SK-N-SH (cell line): ENCODE measurements at regions not wholly inside any gene's neighbourhood (a gene's known extent, or its start where the extent isn't known, plus 50 kb on each side); places are given as distances from the start of the nearest gene placed in this dataset.

Experiments used
- CTCF ChIA-PET: fragments of 300-600, 350-600 bp; formaldehyde crosslinking; extraction: SDS; loops from one replicate; lab custom pipeline; 2021; lab: Yijun Ruan, JAX
- POLR2A ChIA-PET: fragments of 350-600 bp; sonication (Branson Sonifier 250); formaldehyde crosslinking; extraction: SDS; loops from one replicate; lab custom pipeline; 2020; ENCODE audit warnings: antibody characterized with exemption, inconsistent platforms; lab: Yijun Ruan, JAX
- DNase-seq: peaks from one replicate; pipeline ENCODE4 v3.0.0; 2012
- H2AFZ ChIP-seq: fragments of 200-600 bp; sonication (generic); 2 replicates; pipeline ENCODE4 v1.8.1; 2016; ENCODE audit warnings: antibody characterized with exemption, mild to moderate bottlenecking, low read depth
- H3F3A ChIP-seq: fragments of 200-600 bp; sonication (generic); replicated peaks from 2 replicates; pipeline ENCODE3; 2016; ENCODE audit warnings: antibody characterized with exemption, mild to moderate bottlenecking; ENCODE audit not compliant: insufficient read depth
- H3K27ac ChIP-seq, 2 experiments: fragments of 200-500 bp in 1 of 2; fragments of 200-600 bp in 1 of 2; sonication (Bioruptor generic) in 1 of 2; sonication (generic), shearing (Covaris generic) in 1 of 2; 2 replicates each; pipeline versions ENCODE4 v1.5.1 to v1.6.1; 2014 to 2016; ENCODE audit warnings: low read depth in 2 of 2, inconsistent platforms in 1 of 2, low read length in 1 of 2, mild to moderate bottlenecking in 1 of 2, mixed read lengths in 1 of 2
- H3K27me3 ChIP-seq: fragments of 200-600 bp; sonication (generic), shearing (Covaris generic); 2 replicates; pipeline ENCODE4 v1.6.1; 2016; ENCODE audit warnings: mixed run types; ENCODE audit not compliant: insufficient read depth
- H3K36me3 ChIP-seq, 2 experiments: fragments of 200-500 bp in 1 of 2; fragments of 200-600 bp in 1 of 2; sonication (Bioruptor generic) in 1 of 2; sonication (generic) in 1 of 2; replicated peaks in 1 of 2; 2 replicates each; pipeline versions ENCODE3 to v1.5.1; 2014 to 2016; ENCODE audit warnings: low read length in 1 of 2, mild to moderate bottlenecking in 1 of 2; ENCODE audit not compliant: insufficient read depth in 2 of 2, control insufficient read depth in 1 of 2
- H3K4me1 ChIP-seq, 2 experiments: fragments of 200-500 bp in 1 of 2; fragments of 200-600 bp in 1 of 2; sonication (Bioruptor generic) in 1 of 2; sonication (generic), shearing (Covaris generic) in 1 of 2; 2 replicates each; pipeline versions ENCODE4 v1.5.1 to v1.6.1; 2014 to 2016; ENCODE audit warnings: low read depth in 1 of 2, low read length in 1 of 2, mixed run types in 1 of 2; ENCODE audit not compliant: insufficient read depth in 2 of 2, control insufficient read depth in 1 of 2
- H3K4me2 ChIP-seq: fragments of 200-600 bp; sonication (generic), shearing (Covaris generic); 2 replicates; pipeline ENCODE4 v1.6.1; 2017; ENCODE audit warnings: mixed run types
- H3K4me3 ChIP-seq, 2 experiments: fragments of 200-500 bp in 1 of 2; fragments of 200-600 bp in 1 of 2; sonication (Bioruptor generic) in 1 of 2; sonication (generic), shearing (Covaris generic) in 1 of 2; 2 replicates each; pipeline versions ENCODE4 v1.5.1 to v1.8.1; 2014 to 2016; ENCODE audit warnings: low read depth in 2 of 2, inconsistent platforms in 1 of 2, low read length in 1 of 2, mild to moderate bottlenecking in 1 of 2, mixed read lengths in 1 of 2, moderate library complexity in 1 of 2
- H3K79me2 ChIP-seq: fragments of 200-600 bp; sonication (generic); 2 replicates; pipeline ENCODE4 v1.8.1; 2017; ENCODE audit warnings: mild to moderate bottlenecking; ENCODE audit not compliant: insufficient read depth
- H3K9ac ChIP-seq: fragments of 200-600 bp; sonication (generic); 2 replicates; pipeline ENCODE4 v1.6.1; 2017; ENCODE audit warnings: mixed run types
- H3K9me2 ChIP-seq: fragments of 200-600 bp; sonication (generic); 2 replicates; pipeline ENCODE4 v1.6.1; 2017; ENCODE audit warnings: mixed run types
- H3K9me3 ChIP-seq: fragments of 200-600 bp; sonication (generic); 2 replicates; pipeline ENCODE4 v1.6.1; 2017; ENCODE audit warnings: mixed run types, mild to moderate bottlenecking, moderate library complexity
- H4K20me1 ChIP-seq: fragments of 200-600 bp; sonication (generic); 2 replicates; pipeline ENCODE4 v1.6.1; 2017; ENCODE audit warnings: mild to moderate bottlenecking, mixed run types; ENCODE audit not compliant: insufficient read depth
- CHD2 ChIP-seq: fragments of 150-350 bp; IDR thresholded peaks from 2 replicates; pipeline ENCODE4 v1.6.1; 2018; ENCODE audit warnings: low read length; ENCODE audit not compliant: partially characterized antibody
- ELF1 ChIP-seq: IDR thresholded peaks from 2 replicates; pipeline ENCODE4 v1.4.0; 2012
- EP300 ChIP-seq, 2 experiments: IDR thresholded peaks; 2 replicates each; pipeline versions ENCODE4 v1.4.0 to v1.6.1; 2012; ENCODE audit warnings: borderline replicate concordance in 1 of 2, low read depth in 1 of 2, low read length in 1 of 2
- FOXJ3 ChIP-seq: sonication (generic); formaldehyde crosslinking; IDR thresholded peaks from 2 replicates; pipeline ENCODE4 v1.5.1; 2020; ENCODE audit warnings: mild to moderate bottlenecking, missing genetic modification reagents
- FOXM1 ChIP-seq: IDR thresholded peaks from 2 replicates; pipeline ENCODE4 v1.4.0; 2012; ENCODE audit warnings: low read depth, mild to moderate bottlenecking
- GATA2 ChIP-seq: sonication (generic); formaldehyde crosslinking; IDR thresholded peaks from 2 replicates; pipeline ENCODE4 v1.5.0; 2020; ENCODE audit warnings: mild to moderate bottlenecking, missing genetic modification reagents
- MEF2A ChIP-seq: IDR thresholded peaks from 2 replicates; pipeline ENCODE4 v1.4.0; 2012; ENCODE audit warnings: low read depth, borderline replicate concordance
- MXI1 ChIP-seq: IDR thresholded peaks from 2 replicates; pipeline ENCODE4 v1.6.1; 2012; ENCODE audit warnings: mild to moderate bottlenecking, low read depth, low read length, improper control_type of control experiment
- NFIC ChIP-seq: IDR thresholded peaks from 2 replicates; pipeline ENCODE4 v1.4.0; 2012; ENCODE audit warnings: borderline replicate concordance
- PBX3 ChIP-seq: IDR thresholded peaks from 2 replicates; pipeline ENCODE4; 2012
- RAD21 ChIP-seq: IDR thresholded peaks from 2 replicates; pipeline ENCODE4 v1.6.1; 2012; ENCODE audit warnings: mild to moderate bottlenecking, low read length
- RCOR1 ChIP-seq: fragments of 150-350 bp; IDR thresholded peaks from 2 replicates; pipeline ENCODE4 v1.6.1; 2017; ENCODE audit warnings: antibody characterized with exemption, low read length
- RFX5 ChIP-seq: IDR thresholded peaks from 2 replicates; pipeline ENCODE4 v1.6.1; 2012; ENCODE audit warnings: mild to moderate bottlenecking, improper control_type of control experiment, low read length
- SMC3 ChIP-seq: IDR thresholded peaks from 2 replicates; pipeline ENCODE4 v1.6.1; 2012; ENCODE audit warnings: low read depth, low read length, improper control_type of control experiment
- TCF12 ChIP-seq: IDR thresholded peaks from 2 replicates; pipeline ENCODE4 v1.4.0; 2012
- YY1 ChIP-seq: IDR thresholded peaks from 2 replicates; pipeline ENCODE4 v1.4.0; 2012; ENCODE audit warnings: low read depth, mild to moderate bottlenecking
- WGBS: methylation state at CpG from one replicate; pipeline ENCODE4 v1.1.6; 2017; ENCODE audit warnings: low lambda C conversion rate; 5-methylcytosine and 5-hydroxymethylcytosine counted together
- TF ChIP-seq, protein P1 (sequence below): fragments of 150-350 bp; IDR thresholded peaks from 2 replicates; pipeline ENCODE4 v1.6.1; 2017; ENCODE audit warnings: antibody characterized with exemption, low read length, low read depth, borderline replicate concordance
- TF ChIP-seq, protein P2 (sequence below): IDR thresholded peaks from 2 replicates; pipeline ENCODE4 v1.4.0; 2012; ENCODE audit warnings: low read depth

- no peak overlapping the region for H3K4me3 ChIP-seq
- H3K9me3 ChIP-seq, result no peaks in the 10 kb centered on the region
- H3K4me1 ChIP-seq, result peaks cover 0 to 23% of the 10 kb centered on the region in 2 experiments; a peak in 2 of 4 replicates
- no peak overlapping the region for H3K4me2 ChIP-seq
- peak; percentile 79 for DNase-seq
- POLR2A ChIA-PET, result no interaction called here
- H3K9ac ChIP-seq, result no peak overlapping the region
- H3K36me3 ChIP-seq, result no peaks in the 10 kb centered on the region
- peak overlapping the region in 1 of 2 experiments; percentile 89; a peak in 2 of 4 replicates for H3K27ac ChIP-seq
- no peaks in the 10 kb centered on the region for H4K20me1 ChIP-seq
- no peak overlapping the region for H2AFZ ChIP-seq
- TF ChIP-seq GATA2 (CRISPR knock-in tag) (peak; percentile 69), SMC3 (peak; percentile 32; the same call in 1 of the 2 replicates), RFX5 (no peak), FOXJ3 (CRISPR knock-in tag) (peak; percentile 86), TCF12 (peak; percentile 49), MXI1 (peak; percentile 91), NFIC (no peak), MEF2A (no peak), PBX3 (no peak), ELF1 (no peak), CHD2 (peak; percentile 76), FOXM1 (no peak), EP300 (IDR thresholded peaks at IDR 0.05; ENCODE audit: borderline replicate concordance in 1 of 2, low read depth in 1 of 2, low read length in 1 of 2) (peak in 1 of 2 experiments; percentile 68; a peak in 1 of 4 replicates), RAD21 (peak; percentile 75), YY1 (no peak), RCOR1 (peak; percentile 84)
- TF ChIP-seq, protein P1, sequence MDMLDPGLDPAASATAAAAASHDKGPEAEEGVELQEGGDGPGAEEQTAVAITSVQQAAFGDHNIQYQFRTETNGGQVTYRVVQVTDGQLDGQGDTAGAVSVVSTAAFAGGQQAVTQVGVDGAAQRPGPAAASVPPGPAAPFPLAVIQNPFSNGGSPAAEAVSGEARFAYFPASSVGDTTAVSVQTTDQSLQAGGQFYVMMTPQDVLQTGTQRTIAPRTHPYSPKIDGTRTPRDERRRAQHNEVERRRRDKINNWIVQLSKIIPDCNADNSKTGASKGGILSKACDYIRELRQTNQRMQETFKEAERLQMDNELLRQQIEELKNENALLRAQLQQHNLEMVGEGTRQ, result no peak
- TF ChIP-seq, protein P2, sequence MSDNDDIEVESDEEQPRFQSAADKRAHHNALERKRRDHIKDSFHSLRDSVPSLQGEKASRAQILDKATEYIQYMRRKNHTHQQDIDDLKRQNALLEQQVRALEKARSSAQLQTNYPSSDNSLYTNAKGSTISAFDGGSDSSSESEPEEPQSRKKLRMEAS, result no peak
- TF ChIP-seq, all 33 proteins: peak for 9
- WGBS, result 7% methylated on average over 11 of the region's 11 CpGs
- no peaks in the 10 kb centered on the region for H3K79me2 ChIP-seq
- no peaks in the 10 kb centered on the region; the same call in 1 of the 2 replicates for H3K27me3 ChIP-seq
- no peaks in the 10 kb centered on the region for H3K9me2 ChIP-seq
- CTCF ChIA-PET, result interaction anchor here (0.6 to 4.9 kb wide), 17 partner anchors 8 to 1755 kb away, joined by 3 to 33 read pairs (median 3); no protein-coding TSS in a partner anchor
- no peaks in the 10 kb centered on the region for H3F3A ChIP-seq
Measured at GRCh38 chr7:67619175-67619574, 622.5 kb downstream of the TYW1 start.
